ENCODE measurements at regions not wholly inside any gene's neighbourhood (a gene's known extent, or its start where the extent isn't known, plus 50 kb on each side); places are given as distances from the start of the nearest gene placed in this dataset.
A peak's percentile ranks its signal among the peaks of the same experiment; 100 is the strongest.

DNA sequence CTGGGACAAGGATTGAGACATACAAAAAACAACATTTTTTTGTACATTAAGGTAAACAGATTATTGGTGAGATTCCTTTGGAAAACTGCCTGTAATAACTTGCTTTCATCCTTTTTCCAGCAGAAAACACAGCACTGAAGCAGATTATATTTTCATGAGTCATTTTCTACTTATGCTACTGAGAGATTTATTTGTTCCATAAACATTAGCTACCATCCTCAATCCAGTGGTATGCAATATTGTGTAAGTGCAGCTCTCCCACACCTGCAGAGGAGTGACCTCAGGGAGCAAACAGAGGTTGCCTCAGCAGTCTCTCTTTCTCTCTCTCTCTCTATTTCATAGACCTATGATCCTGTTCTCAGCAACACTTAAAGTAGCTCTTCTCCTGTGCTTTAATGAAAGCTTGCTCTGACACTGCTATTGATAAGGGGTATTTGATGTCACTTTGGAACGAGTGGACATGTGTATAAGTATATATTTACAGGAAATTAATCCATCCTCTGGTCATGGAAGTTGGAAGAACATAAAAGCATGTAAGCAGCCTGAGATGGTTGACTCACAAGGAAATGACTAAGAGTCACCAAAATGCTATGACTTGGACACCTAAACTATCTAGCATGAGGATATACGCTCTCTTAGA, 163.7 kb upstream of the SPANXC start:
- Histone ChIP-seq H3K27ac (ENCODE audit: low read depth, low read length) (peak overlapping the region; percentile 70), H3K4me1 (ENCODE audit: insufficient read depth, low read length) (peaks cover 6% of the 10 kb centered on the region), H2AFZ (ENCODE audit: low read length) (no peak overlapping the region), H3K4me2 (ENCODE audit: insufficient read depth, low read length) (peak overlapping the region; percentile 38), H3K27me3 (ENCODE audit: insufficient read depth, low read length) (no peaks in the 10 kb centered on the region), H3K4me3 (ENCODE audit: insufficient read depth, low read length) (no peak overlapping the region), H3K36me3 (ENCODE audit: insufficient read depth, low read length) (no peaks in the 10 kb centered on the region), H3K9me3 (ENCODE audit: low read depth, low read length) (no peaks in the 10 kb centered on the region), H4K20me1 (ENCODE audit: insufficient read depth, low read length) (no peaks in the 10 kb centered on the region), H3K79me2 (ENCODE audit: insufficient read depth, low read length) (no peaks in the 10 kb centered on the region)
- DNase-seq (ENCODE audit: insufficient read length, low spot score, missing footprints), result peak; percentile 73
- TF ChIP-seq, protein P1, sequence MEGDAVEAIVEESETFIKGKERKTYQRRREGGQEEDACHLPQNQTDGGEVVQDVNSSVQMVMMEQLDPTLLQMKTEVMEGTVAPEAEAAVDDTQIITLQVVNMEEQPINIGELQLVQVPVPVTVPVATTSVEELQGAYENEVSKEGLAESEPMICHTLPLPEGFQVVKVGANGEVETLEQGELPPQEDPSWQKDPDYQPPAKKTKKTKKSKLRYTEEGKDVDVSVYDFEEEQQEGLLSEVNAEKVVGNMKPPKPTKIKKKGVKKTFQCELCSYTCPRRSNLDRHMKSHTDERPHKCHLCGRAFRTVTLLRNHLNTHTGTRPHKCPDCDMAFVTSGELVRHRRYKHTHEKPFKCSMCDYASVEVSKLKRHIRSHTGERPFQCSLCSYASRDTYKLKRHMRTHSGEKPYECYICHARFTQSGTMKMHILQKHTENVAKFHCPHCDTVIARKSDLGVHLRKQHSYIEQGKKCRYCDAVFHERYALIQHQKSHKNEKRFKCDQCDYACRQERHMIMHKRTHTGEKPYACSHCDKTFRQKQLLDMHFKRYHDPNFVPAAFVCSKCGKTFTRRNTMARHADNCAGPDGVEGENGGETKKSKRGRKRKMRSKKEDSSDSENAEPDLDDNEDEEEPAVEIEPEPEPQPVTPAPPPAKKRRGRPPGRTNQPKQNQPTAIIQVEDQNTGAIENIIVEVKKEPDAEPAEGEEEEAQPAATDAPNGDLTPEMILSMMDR (IDR thresholded peaks at IDR 0.05; ENCODE audit: extremely low read depth, low read depth, low read length), result no peak

DNA sequence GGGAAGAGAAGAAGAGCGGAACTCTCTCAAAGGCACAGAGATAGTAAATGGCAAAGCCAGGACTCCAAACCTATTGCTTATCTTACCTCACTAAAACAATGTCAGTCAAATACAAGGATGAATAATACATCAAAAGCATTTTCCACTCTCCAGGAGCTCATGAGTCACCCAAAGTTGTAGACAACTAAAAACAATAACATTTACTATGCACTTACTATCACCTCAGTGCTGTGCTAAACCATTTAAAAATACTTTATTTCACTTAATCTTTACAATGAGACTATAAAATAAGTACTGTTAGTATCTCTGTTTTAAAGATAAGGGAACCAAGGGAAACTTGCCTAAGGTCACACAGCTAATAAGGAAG, 163.2 kb upstream of the SPANXC start:
- H3K27ac ChIP-seq (ENCODE audit: low read depth, low read length), result peak overlapping the region; percentile 70
- H3K4me2 ChIP-seq (ENCODE audit: insufficient read depth, low read length), result no peak overlapping the region
- H2AFZ ChIP-seq (ENCODE audit: low read length), result no peak overlapping the region
- TF ChIP-seq, protein P1 (IDR thresholded peaks at IDR 0.05; ENCODE audit: extremely low read depth, low read depth, low read length), result no peak
- H4K20me1 ChIP-seq (ENCODE audit: insufficient read depth, low read length), result no peaks in the 10 kb centered on the region
- DNase-seq (ENCODE audit: insufficient read length, low spot score, missing footprints), result no peak
- H3K79me2 ChIP-seq (ENCODE audit: insufficient read depth, low read length), result no peaks in the 10 kb centered on the region
- peaks cover 6% of the 10 kb centered on the region for H3K4me1 ChIP-seq (ENCODE audit: insufficient read depth, low read length)
- H3K27me3 ChIP-seq (ENCODE audit: insufficient read depth, low read length), result no peaks in the 10 kb centered on the region
- H3K9me3 ChIP-seq (ENCODE audit: low read depth, low read length), result no peaks in the 10 kb centered on the region
- H3K4me3 ChIP-seq (ENCODE audit: insufficient read depth, low read length), result no peak overlapping the region
- no peaks in the 10 kb centered on the region for H3K36me3 ChIP-seq (ENCODE audit: insufficient read depth, low read length)

DNA sequence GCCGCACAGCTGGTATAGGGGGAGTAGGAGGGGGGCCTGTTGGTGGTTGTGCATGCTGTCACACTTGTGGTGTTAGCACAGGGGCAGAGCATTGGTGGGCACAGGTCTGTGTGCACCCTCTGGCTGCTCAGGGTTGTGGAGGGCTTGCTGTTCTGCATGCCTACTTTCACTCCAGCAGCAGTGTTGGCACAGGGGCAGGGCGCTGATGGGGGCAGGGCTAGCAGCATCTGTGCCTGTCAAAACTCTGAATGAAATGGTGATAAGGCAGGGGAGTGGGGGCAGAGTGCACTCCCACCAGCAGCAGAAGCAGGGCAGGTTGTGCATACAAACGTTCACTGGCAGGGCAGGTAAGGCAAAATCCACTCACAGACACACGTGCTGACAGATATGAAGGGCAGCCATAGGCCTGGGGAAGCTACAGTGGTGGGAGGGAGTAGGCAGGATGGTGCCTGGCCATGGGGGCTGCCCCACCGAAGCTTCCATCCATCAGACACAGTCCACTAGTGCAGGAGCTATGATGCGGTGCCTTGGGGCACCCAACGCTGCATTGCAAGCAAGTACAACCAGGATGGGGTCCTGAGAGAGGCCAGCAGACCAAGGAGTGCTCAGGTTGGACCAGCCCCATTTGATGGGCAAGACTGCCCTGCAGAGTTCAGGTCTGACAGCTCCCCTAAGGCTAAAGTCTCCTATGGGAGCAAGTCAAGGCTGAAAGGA, 160.7 kb upstream of the SPANXC start:
- Histone ChIP-seq H2AFZ (ENCODE audit: low read length) (no peak overlapping the region), H3K79me2 (ENCODE audit: insufficient read depth, low read length) (no peaks in the 10 kb centered on the region), H3K27me3 (ENCODE audit: insufficient read depth, low read length) (no peaks in the 10 kb centered on the region), H4K20me1 (ENCODE audit: insufficient read depth, low read length) (no peaks in the 10 kb centered on the region), H3K36me3 (ENCODE audit: insufficient read depth, low read length) (no peaks in the 10 kb centered on the region), H3K9me3 (ENCODE audit: low read depth, low read length) (no peaks in the 10 kb centered on the region), H3K27ac (ENCODE audit: low read depth, low read length) (no peak overlapping the region), H3K4me3 (ENCODE audit: insufficient read depth, low read length) (no peak overlapping the region), H3K4me2 (ENCODE audit: insufficient read depth, low read length) (no peak overlapping the region), H3K4me1 (ENCODE audit: insufficient read depth, low read length) (peaks cover 6% of the 10 kb centered on the region)
- no peak for DNase-seq (ENCODE audit: insufficient read length, low spot score, missing footprints)
- TF ChIP-seq, protein P1 (IDR thresholded peaks at IDR 0.05; ENCODE audit: extremely low read depth, low read depth, low read length), result no peak

DNA sequence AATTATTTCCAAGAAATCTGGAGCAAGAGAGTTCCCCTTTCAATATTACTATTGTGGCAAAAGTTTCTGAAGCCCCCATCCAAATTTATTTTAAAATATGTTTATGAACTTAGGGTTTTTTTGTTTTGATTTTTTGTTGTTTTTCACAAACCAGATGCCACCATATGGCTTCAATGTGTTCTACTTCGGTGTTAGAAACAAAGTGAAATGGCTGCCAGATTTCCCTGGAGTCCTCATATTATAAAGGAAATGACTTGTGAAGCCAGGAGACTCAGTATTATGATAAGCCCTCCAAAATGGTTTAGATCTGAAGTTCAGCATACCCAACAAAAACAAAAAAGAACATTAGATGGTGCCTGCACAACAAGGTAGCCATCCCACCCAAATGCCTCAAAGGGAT, 154.2 kb upstream of the SPANXC start:
- TF ChIP-seq, protein P1 (IDR thresholded peaks at IDR 0.05; ENCODE audit: extremely low read depth, low read depth, low read length), result no peak
- Histone ChIP-seq H4K20me1 (ENCODE audit: insufficient read depth, low read length) (no peaks in the 10 kb centered on the region), H3K36me3 (ENCODE audit: insufficient read depth, low read length) (no peaks in the 10 kb centered on the region)

More for the DNA sequence above, 154.2 kb upstream of the SPANXC start:
- H3K4me3 ChIP-seq (ENCODE audit: insufficient read depth, low read length), result no peak overlapping the region
- no peak overlapping the region for H3K4me2 ChIP-seq (ENCODE audit: insufficient read depth, low read length)
- H3K27me3 ChIP-seq (ENCODE audit: insufficient read depth, low read length), result no peaks in the 10 kb centered on the region
- no peak overlapping the region for H2AFZ ChIP-seq (ENCODE audit: low read length)
- H3K9me3 ChIP-seq (ENCODE audit: low read depth, low read length), result no peaks in the 10 kb centered on the region
- DNase-seq (ENCODE audit: insufficient read length, low spot score, missing footprints), result no peak
- no peak overlapping the region for H3K27ac ChIP-seq (ENCODE audit: low read depth, low read length)
- H3K79me2 ChIP-seq (ENCODE audit: insufficient read depth, low read length), result no peaks in the 10 kb centered on the region
- H3K4me1 ChIP-seq (ENCODE audit: insufficient read depth, low read length), result no peaks in the 10 kb centered on the region

Data from osteoblast (primary cell).